ENCODE measurements at regions not wholly inside any gene's neighbourhood (a gene's known extent, or its start where the extent isn't known, plus 50 kb on each side); places are given as distances from the start of the nearest gene placed in this dataset.

DNA sequence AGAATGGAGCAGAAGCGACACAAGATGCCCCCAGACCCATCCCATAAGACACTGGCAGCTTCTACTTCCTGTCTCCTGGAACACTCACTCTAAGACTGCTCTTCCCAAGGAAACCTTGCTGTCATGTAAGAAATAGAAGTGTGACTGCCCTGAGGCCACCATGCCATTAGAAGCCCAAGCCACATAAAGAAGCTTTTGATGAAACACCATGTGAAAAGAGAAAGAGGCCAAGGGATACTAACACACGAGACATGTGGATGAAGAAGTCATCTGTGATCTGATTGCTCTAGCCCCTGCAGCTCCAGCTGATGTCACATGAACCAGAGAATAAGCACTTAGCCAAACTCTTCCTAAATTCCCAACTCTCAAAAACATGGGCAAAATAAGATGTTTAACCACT, 117.9 kb upstream of the PCSK2 start:
- no peak for DNase-seq (ENCODE audit: low read depth)

DNA sequence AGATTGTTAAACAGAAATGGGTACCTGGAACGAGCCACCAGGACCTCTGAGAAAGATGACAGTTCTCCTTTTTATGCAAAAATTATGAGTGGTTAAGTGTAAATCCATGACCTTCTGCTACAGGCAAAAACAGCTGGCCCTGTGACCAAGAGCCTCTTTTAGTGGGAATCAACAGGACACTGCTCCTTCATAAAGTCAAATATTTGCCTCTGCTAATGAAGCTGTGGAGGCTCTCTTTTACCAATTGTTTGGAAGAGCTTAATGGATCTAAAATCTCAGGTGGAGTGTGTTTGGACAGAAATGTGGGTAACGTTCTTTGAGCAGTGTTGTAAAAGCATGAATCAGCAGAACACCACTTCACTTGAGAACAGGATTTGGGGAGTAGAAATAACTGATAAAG, 117.5 kb upstream of the PCSK2 start:
- no peak for DNase-seq (ENCODE audit: low read depth)

GRCh38 chr20:17128206-17128605, 98.6 kb upstream of the PCSK2 start:
- DNase-seq (ENCODE audit: low read depth) = no peak

GRCh38 chr20:17129089-17129488, 97.8 kb upstream of the PCSK2 start:
- no peak for DNase-seq (ENCODE audit: low read depth)

GRCh38 chr20:17137692-17138091, 89.1 kb upstream of the PCSK2 start:
- DNase-seq (ENCODE audit: low read depth) = no peak

DNA sequence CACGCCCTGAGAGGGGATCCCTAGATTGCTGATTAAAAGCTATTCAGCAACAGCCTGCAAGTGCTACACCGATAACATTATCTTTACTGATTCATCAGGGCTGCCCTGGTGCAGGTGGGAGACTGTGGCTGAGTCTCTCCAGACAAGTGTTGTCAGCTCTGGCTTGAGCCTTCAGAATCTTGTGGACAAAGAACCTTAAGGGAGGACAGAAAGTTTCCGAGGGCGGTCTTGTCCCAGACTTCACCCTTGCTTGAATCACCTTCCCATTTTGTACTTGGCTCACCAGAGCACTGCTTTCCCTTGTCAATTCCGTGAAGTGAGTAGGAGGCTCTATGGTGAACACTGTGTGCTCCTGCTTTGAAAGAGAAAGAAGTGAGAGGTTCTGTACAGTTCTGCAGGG, 88.6 kb upstream of the PCSK2 start:
- no peak for DNase-seq (ENCODE audit: low read depth)

GRCh38 chr20:17140894-17141293, 85.9 kb upstream of the PCSK2 start:
- no peak for DNase-seq (ENCODE audit: low read depth)

- DNase-seq (ENCODE audit: low read depth) = no peak
Measured at GRCh38 chr20:17141568-17141967, 85.3 kb upstream of the PCSK2 start.

DNA sequence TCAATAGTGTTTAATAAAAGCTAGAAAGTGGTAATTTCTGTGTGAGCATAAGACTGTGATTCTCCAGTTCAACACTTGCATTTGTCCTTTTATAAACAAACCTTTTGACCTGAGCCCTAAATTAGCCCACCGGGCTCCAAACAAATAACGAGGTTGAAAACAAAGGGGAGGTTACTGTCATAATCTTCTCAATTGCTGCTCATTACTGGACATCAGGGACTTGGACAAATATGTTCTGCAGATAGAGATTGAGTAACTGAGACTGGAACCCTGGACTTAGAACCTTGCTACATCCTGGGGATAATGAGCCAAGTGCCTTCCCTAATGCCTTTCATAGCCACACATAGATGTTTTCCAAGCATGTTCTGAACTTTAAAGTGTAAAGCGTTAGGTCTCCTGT, 84.2 kb upstream of the PCSK2 start:
- no peak for DNase-seq (ENCODE audit: low read depth)

GRCh38 chr20:17150858-17151257, 76.0 kb upstream of the PCSK2 start:
- no peak for DNase-seq (ENCODE audit: low read depth)

DNA sequence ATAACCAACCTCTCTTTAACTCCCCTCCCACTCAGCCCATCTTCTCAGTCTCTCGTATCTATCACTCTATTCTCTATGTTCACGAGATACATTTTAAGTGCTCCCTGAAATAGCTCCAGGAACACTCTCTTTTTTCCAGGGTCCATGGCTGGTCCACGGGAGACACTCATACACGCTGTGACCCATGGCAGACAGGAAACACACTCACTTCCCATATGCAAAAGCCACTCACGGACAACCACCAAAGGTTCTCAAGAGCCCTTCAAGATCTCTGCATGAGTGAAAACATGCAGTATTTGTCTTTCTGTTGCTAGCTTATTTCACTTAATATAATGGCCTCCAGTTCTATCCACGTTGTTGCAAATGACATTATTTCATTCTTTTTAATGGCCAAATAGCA, 71.4 kb upstream of the PCSK2 start:
- DNase-seq (ENCODE audit: low read depth) = no peak

GRCh38 chr20:17158701-17159100, 68.1 kb upstream of the PCSK2 start:
- no peak for DNase-seq (ENCODE audit: low read depth)

- peak; percentile 20 for DNase-seq (ENCODE audit: low read depth)
Measured at GRCh38 chr20:17161673-17162481, 65.0 kb upstream of the PCSK2 start.

DNA sequence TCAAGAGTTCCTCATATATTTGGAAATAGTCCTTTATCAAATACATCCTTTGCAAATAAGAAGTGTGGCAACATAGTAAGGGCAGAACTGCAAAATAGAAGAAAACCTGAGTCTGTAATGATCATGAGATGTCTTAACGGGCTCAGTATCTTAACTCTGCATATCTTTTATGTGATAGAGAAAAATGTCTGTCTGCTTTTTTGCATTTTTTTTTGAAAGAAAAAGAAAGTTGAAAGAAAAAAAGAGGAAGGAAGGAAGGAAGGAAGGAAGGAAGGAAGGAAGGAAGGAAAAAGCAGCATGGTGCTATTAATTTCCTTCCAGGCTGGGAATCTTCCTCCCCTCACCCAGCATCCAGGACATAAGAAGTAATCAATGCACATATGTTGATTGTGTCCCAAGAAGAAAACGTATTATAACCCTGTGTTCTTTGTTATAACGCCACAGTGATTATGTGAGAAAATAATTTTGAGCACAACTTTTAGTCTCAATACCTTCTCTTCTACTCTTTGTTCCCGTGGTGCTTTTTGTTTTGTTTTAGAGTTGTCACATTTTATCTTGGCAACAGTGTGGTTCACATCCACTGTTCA, 58.7 kb upstream of the PCSK2 start:
- DNase-seq (ENCODE audit: low read depth) = no peak

GRCh38 chr20:17169585-17170136, 57.2 kb upstream of the PCSK2 start:
- no peak for DNase-seq (ENCODE audit: low read depth)

GRCh38 chr20:17171746-17172280, 55.0 kb upstream of the PCSK2 start:
- no peak for DNase-seq (ENCODE audit: low read depth)

DNA sequence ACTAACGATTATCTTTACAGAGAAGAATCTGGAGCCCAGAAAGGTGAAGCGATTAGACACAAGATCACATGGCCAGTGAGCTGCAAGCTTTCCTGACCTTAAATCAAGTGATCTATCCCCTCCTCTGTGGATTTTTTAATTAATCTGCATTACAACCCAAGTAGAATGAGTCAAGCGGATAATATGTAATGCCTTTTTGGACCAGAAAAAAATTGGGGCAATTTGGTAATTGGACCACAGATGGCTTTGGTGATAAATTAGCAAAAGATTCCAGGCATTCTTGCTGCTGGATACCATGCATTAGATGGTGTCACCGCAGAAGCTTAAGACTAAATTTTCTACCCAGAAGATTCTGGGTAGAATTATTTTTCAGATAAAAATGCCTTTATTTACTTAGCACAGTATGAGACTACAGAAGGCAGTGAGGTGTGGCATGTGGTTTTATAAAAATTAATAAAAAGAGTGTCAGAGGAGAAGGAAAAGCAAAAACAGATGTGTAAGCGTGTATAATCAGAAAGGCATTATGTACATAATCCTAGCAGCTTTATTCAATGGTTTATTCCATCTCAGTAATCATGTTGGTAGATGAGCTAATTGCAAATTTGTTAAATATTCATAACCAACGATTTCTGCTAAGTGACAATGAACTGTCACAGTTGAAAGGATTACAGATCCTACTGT, 53.9 kb upstream of the PCSK2 start:
- DNase-seq (ENCODE audit: low read depth) = no peak

Measured in forelimb muscle (tissue), 1 donor.